ENCODE measurements at regions not wholly inside any gene's neighbourhood (a gene's known extent, or its start where the extent isn't known, plus 50 kb on each side); places are given as distances from the start of the nearest gene placed in this dataset.

- no peak for DNase-seq (ENCODE audit: extremely low spot score)
- no peak overlapping the region for H3K4me3 ChIP-seq (ENCODE audit: low read depth, low read length)
- H3K4me1 ChIP-seq (ENCODE audit: insufficient read depth), result no peaks in the 10 kb centered on the region
- 86% methylated on average over 2 of the region's 2 CpGs for WGBS
- no peaks in the 10 kb centered on the region for H3K36me3 ChIP-seq (ENCODE audit: insufficient read depth)
- no peak overlapping the region for H3K27ac ChIP-seq (ENCODE audit: low read depth)
These were observed 362.1 kb upstream of the AGTR1 start for GRCh38 chr3:148335612-148336011.

GRCh38 chr3:148343416-148343815 is 354.3 kb upstream of the AGTR1 start:
- Histone ChIP-seq H3K27ac (ENCODE audit: low read depth) (no peak overlapping the region), H3K4me1 (ENCODE audit: insufficient read depth) (no peaks in the 10 kb centered on the region), H3K36me3 (ENCODE audit: insufficient read depth) (peaks cover 1% of the 10 kb centered on the region), H3K4me3 (ENCODE audit: low read depth, low read length) (no peak overlapping the region)
- WGBS, result 83% methylated on average over 1 of the region's 1 CpG
- no peak for DNase-seq (ENCODE audit: extremely low spot score)

DNA sequence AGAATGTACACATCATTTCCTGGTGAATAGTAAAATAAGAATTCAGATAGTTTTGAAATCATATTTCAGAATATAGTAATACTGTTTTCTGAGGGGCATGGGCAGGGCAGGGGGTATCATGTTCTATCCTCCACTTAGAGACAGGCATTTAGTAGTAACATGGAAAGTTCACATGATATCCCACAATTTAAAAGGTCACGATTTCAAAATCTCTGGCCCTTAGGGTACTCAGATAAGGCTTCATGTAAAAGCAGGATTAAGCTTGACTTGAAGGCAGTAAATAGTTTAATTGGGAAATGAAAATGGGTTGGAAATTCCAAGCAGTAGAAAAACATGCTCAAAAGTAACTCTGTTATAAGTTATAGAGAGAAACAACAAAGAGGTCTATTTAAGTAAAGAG is 353.2 kb upstream of the AGTR1 start:
- no peak overlapping the region for H3K27ac ChIP-seq (ENCODE audit: low read depth)
- H3K4me1 ChIP-seq (ENCODE audit: insufficient read depth), result no peaks in the 10 kb centered on the region
- H3K36me3 ChIP-seq (ENCODE audit: insufficient read depth), result peaks cover 1% of the 10 kb centered on the region
- DNase-seq (ENCODE audit: extremely low spot score), result no peak
- WGBS, result 31% methylated on average over 1 of the region's 1 CpG
- H3K4me3 ChIP-seq (ENCODE audit: low read depth, low read length), result no peak overlapping the region

- H3K4me1 ChIP-seq (ENCODE audit: insufficient read depth), result no peaks in the 10 kb centered on the region
- no peak overlapping the region for H3K4me3 ChIP-seq (ENCODE audit: low read depth, low read length)
- DNase-seq (ENCODE audit: extremely low spot score), result no peak
- H3K27ac ChIP-seq (ENCODE audit: low read depth), result no peak overlapping the region
- H3K36me3 ChIP-seq (ENCODE audit: insufficient read depth), result no peaks in the 10 kb centered on the region
These were observed 337.7 kb upstream of the AGTR1 start for GRCh38 chr3:148360051-148360450.

- 74% methylated on average over 7 of the region's 7 CpGs for WGBS
- H3K27ac ChIP-seq (ENCODE audit: low read depth), result no peak overlapping the region
- no peak for DNase-seq (ENCODE audit: extremely low spot score)
- no peaks in the 10 kb centered on the region for H3K4me1 ChIP-seq (ENCODE audit: insufficient read depth)
- no peak overlapping the region for H3K4me3 ChIP-seq (ENCODE audit: low read depth, low read length)
- H3K36me3 ChIP-seq (ENCODE audit: insufficient read depth), result no peaks in the 10 kb centered on the region
These were observed 330.8 kb upstream of the AGTR1 start for GRCh38 chr3:148366743-148367410.

GRCh38 chr3:148367756-148368155 is 329.9 kb upstream of the AGTR1 start:
- Histone ChIP-seq H3K4me1 (ENCODE audit: insufficient read depth) (no peaks in the 10 kb centered on the region), H3K4me3 (ENCODE audit: low read depth, low read length) (no peak overlapping the region), H3K27ac (ENCODE audit: low read depth) (no peak overlapping the region), H3K36me3 (ENCODE audit: insufficient read depth) (no peaks in the 10 kb centered on the region)
- WGBS, result 65% methylated on average over 1 of the region's 1 CpG
- DNase-seq (ENCODE audit: extremely low spot score), result no peak

- Histone ChIP-seq H3K4me1 (ENCODE audit: insufficient read depth) (no peaks in the 10 kb centered on the region), H3K27ac (ENCODE audit: low read depth) (no peak overlapping the region), H3K36me3 (ENCODE audit: insufficient read depth) (no peaks in the 10 kb centered on the region), H3K4me3 (ENCODE audit: low read depth, low read length) (no peak overlapping the region)
- WGBS, result 90% methylated on average over 2 of the region's 2 CpGs
- DNase-seq (ENCODE audit: extremely low spot score), result no peak
These were observed 328.3 kb upstream of the AGTR1 start for GRCh38 chr3:148369381-148369780.

DNA sequence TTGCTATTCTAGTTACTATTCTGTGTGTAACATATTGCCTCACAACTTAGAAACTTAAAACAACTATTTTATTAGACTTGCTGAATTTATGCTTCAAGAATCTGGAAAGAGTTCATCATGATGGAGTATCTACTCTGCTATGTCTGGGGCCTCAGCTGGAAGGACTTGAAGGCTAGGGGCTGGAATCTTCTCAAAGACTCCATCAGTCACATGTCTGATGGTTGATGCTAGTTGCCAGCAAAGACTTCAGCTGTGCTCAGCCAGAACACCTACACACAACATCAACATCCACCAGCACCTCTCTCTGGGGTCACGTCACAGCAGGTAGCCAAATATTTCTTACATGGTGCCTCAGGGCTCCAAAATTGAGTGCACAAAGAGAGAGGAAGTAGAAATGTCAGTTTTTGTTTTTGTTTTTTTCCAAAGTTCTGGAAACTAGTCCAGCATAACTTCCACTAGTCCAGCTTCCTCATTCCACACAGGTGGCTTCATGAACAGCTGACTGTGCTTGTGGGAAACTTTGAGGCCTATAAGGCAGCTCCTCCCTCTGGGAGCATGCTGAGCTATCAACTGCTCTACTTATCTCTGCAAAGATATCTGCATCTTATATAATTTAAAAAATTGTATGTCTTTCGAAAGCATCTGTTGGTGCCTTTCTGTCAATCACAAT is 325.4 kb upstream of the AGTR1 start:
- 92% methylated on average over 2 of the region's 2 CpGs for WGBS
- no peak for DNase-seq (ENCODE audit: extremely low spot score)

GRCh38 chr3:148373961-148374360 is 323.7 kb upstream of the AGTR1 start:
- no peaks in the 10 kb centered on the region for H3K36me3 ChIP-seq (ENCODE audit: insufficient read depth)
- H3K4me3 ChIP-seq (ENCODE audit: low read depth, low read length), result no peak overlapping the region
- DNase-seq (ENCODE audit: extremely low spot score), result no peak
- H3K4me1 ChIP-seq (ENCODE audit: insufficient read depth), result no peaks in the 10 kb centered on the region
- H3K27ac ChIP-seq (ENCODE audit: low read depth), result no peak overlapping the region

More for the DNA sequence above, 325.4 kb upstream of the AGTR1 start:
- no peaks in the 10 kb centered on the region for H3K4me1 ChIP-seq (ENCODE audit: insufficient read depth)
- no peak overlapping the region for H3K4me3 ChIP-seq (ENCODE audit: low read depth, low read length)
- no peak overlapping the region for H3K27ac ChIP-seq (ENCODE audit: low read depth)
- no peaks in the 10 kb centered on the region for H3K36me3 ChIP-seq (ENCODE audit: insufficient read depth)

- no peak overlapping the region for H3K27ac ChIP-seq (ENCODE audit: low read depth)
- no peak overlapping the region for H3K4me3 ChIP-seq (ENCODE audit: low read depth, low read length)
- H3K36me3 ChIP-seq (ENCODE audit: insufficient read depth), result no peaks in the 10 kb centered on the region
- DNase-seq (ENCODE audit: extremely low spot score), result no peak
- WGBS, result 67% methylated on average over 4 of the region's 4 CpGs
- no peaks in the 10 kb centered on the region for H3K4me1 ChIP-seq (ENCODE audit: insufficient read depth)
These were observed 317.8 kb upstream of the AGTR1 start for GRCh38 chr3:148379763-148380382.

DNA sequence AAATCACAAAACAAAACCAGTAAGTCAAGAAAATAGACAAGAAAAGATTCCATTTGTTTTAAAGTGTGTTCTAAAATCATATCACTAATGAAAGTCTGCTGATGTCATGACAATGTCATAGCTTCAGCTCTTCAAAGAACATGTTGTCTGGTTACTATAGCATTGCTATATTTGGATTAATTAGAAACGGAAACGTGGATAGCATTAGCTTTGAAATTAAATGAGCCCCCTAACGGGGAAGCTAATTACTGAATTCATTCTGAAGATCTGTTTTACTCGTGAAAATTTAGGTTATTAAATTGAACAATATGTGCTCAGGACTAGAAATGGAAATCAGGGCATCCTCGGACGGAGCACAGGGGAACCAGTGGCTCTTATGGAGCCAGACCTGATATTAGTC is 316.7 kb upstream of the AGTR1 start:
- 85% methylated on average over 6 of the region's 6 CpGs for WGBS
- Histone ChIP-seq H3K4me1 (ENCODE audit: insufficient read depth) (no peaks in the 10 kb centered on the region), H3K27ac (ENCODE audit: low read depth) (no peak overlapping the region), H3K4me3 (ENCODE audit: low read depth, low read length) (no peak overlapping the region), H3K36me3 (ENCODE audit: insufficient read depth) (no peaks in the 10 kb centered on the region)
- no peak for DNase-seq (ENCODE audit: extremely low spot score)

GRCh38 chr3:148389916-148390315 is 307.8 kb upstream of the AGTR1 start:
- no peak overlapping the region for H3K27ac ChIP-seq (ENCODE audit: low read depth)
- WGBS, result 64% methylated on average over 4 of the region's 4 CpGs
- no peaks in the 10 kb centered on the region for H3K36me3 ChIP-seq (ENCODE audit: insufficient read depth)
- no peak overlapping the region for H3K4me3 ChIP-seq (ENCODE audit: low read depth, low read length)
- no peak for DNase-seq (ENCODE audit: extremely low spot score)
- no peaks in the 10 kb centered on the region for H3K4me1 ChIP-seq (ENCODE audit: insufficient read depth)

DNA sequence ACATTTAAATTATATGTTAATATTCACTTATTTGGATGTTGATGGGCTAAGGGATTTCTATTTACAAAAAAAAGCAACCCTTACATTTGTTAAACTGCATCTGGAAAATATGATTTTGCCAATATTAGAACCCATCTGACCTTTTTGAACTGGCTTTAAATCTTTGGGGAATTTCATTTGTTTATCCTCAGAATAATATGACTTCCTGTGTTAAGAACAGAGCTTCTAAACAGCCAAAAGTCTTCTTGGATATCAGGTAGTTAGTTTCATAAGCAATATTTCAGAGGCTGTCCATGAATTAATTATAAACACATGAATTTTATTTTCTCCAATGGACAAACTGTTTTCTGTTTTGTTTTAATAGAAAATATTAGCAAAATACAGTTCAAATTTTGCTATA is 301.9 kb upstream of the AGTR1 start:
- Histone ChIP-seq H3K4me3 (ENCODE audit: low read depth, low read length) (no peak overlapping the region), H3K36me3 (ENCODE audit: insufficient read depth) (no peaks in the 10 kb centered on the region), H3K27ac (ENCODE audit: low read depth) (no peak overlapping the region), H3K4me1 (ENCODE audit: insufficient read depth) (no peaks in the 10 kb centered on the region)
- no peak for DNase-seq (ENCODE audit: extremely low spot score)

GRCh38 chr3:148400754-148401153 is 296.9 kb upstream of the AGTR1 start:
- DNase-seq (ENCODE audit: extremely low spot score), result no peak
- 81% methylated on average over 1 of the region's 1 CpG for WGBS

More at GRCh38 chr3:148400754-148401153, 296.9 kb upstream of the AGTR1 start:
- Histone ChIP-seq H3K27ac (ENCODE audit: low read depth) (no peak overlapping the region), H3K36me3 (ENCODE audit: insufficient read depth) (no peaks in the 10 kb centered on the region), H3K4me3 (ENCODE audit: low read depth, low read length) (no peak overlapping the region), H3K4me1 (ENCODE audit: insufficient read depth) (no peaks in the 10 kb centered on the region)
